ENCODE measurements at regions not wholly inside any gene's neighbourhood (a gene's known extent, or its start where the extent isn't known, plus 50 kb on each side); places are given as distances from the start of the nearest gene placed in this dataset.

- H3K27ac ChIP-seq (ENCODE audit: low read length) = no peak overlapping the region
- H3K4me2 ChIP-seq (ENCODE audit: low read depth, low read length) = no peak overlapping the region
- no peak overlapping the region for H2AFZ ChIP-seq (ENCODE audit: low read length)
- H3K9me3 ChIP-seq (replicated peaks; ENCODE audit: insufficient read depth, low read length) = no peaks in the 10 kb centered on the region
- H3K9ac ChIP-seq (ENCODE audit: low read length) = no peak overlapping the region
- H3K27me3 ChIP-seq (replicated peaks; ENCODE audit: insufficient read depth, low read length) = no peaks in the 10 kb centered on the region
- no peak overlapping the region for H3K4me3 ChIP-seq (ENCODE audit: low read length)
- TF ChIP-seq, protein P1, sequence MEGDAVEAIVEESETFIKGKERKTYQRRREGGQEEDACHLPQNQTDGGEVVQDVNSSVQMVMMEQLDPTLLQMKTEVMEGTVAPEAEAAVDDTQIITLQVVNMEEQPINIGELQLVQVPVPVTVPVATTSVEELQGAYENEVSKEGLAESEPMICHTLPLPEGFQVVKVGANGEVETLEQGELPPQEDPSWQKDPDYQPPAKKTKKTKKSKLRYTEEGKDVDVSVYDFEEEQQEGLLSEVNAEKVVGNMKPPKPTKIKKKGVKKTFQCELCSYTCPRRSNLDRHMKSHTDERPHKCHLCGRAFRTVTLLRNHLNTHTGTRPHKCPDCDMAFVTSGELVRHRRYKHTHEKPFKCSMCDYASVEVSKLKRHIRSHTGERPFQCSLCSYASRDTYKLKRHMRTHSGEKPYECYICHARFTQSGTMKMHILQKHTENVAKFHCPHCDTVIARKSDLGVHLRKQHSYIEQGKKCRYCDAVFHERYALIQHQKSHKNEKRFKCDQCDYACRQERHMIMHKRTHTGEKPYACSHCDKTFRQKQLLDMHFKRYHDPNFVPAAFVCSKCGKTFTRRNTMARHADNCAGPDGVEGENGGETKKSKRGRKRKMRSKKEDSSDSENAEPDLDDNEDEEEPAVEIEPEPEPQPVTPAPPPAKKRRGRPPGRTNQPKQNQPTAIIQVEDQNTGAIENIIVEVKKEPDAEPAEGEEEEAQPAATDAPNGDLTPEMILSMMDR (IDR thresholded peaks at IDR 0.05; ENCODE audit: low read length) = no peak
- no peak for TF ChIP-seq EZH2phosphoT487 (IDR thresholded peaks at IDR 0.05; ENCODE audit: low read length)
- TF ChIP-seq EZH2 (optimal IDR thresholded peaks at IDR 0.05; ENCODE audit: low read depth, low read length) = no peak
- no peak for DNase-seq
- H3K9me2 ChIP-seq (replicated peaks; ENCODE audit: insufficient read depth, low read length) = no peaks in the 10 kb centered on the region
- H4K20me1 ChIP-seq (ENCODE audit: insufficient read depth, low read length) = no peaks in the 10 kb centered on the region
- H3K36me3 ChIP-seq (replicated peaks; ENCODE audit: insufficient read depth, low read length) = no peaks in the 10 kb centered on the region
- H3F3A ChIP-seq (ENCODE audit: insufficient read depth, low read length) = no peaks in the 10 kb centered on the region
- no peaks in the 10 kb centered on the region for H3K79me2 ChIP-seq (ENCODE audit: low read length)
- no peaks in the 10 kb centered on the region for H3K4me1 ChIP-seq (ENCODE audit: low read length)
These were observed 137.2 kb downstream of the NOC3L start for GRCh38 chr10:94225589-94225988.

GRCh38 chr10:94230134-94230785 is 132.5 kb downstream of the NOC3L start:
- Histone ChIP-seq H4K20me1 (ENCODE audit: insufficient read depth, low read length) (no peaks in the 10 kb centered on the region), H3K27me3 (replicated peaks; ENCODE audit: insufficient read depth, low read length) (no peaks in the 10 kb centered on the region), H3K27ac (ENCODE audit: low read length) (no peak overlapping the region), H3K9me3 (replicated peaks; ENCODE audit: insufficient read depth, low read length) (no peaks in the 10 kb centered on the region), H3F3A (ENCODE audit: insufficient read depth, low read length) (no peaks in the 10 kb centered on the region), H2AFZ (ENCODE audit: low read length) (no peak overlapping the region), H3K36me3 (replicated peaks; ENCODE audit: insufficient read depth, low read length) (no peaks in the 10 kb centered on the region), H3K79me2 (ENCODE audit: low read length) (no peaks in the 10 kb centered on the region), H3K4me1 (ENCODE audit: low read length) (no peaks in the 10 kb centered on the region), H3K9ac (ENCODE audit: low read length) (no peak overlapping the region), H3K4me2 (ENCODE audit: low read depth, low read length) (no peak overlapping the region), H3K4me3 (ENCODE audit: low read length) (no peak overlapping the region), H3K9me2 (replicated peaks; ENCODE audit: insufficient read depth, low read length) (no peaks in the 10 kb centered on the region)
- DNase-seq = no peak
- TF ChIP-seq EZH2phosphoT487 (IDR thresholded peaks at IDR 0.05; ENCODE audit: low read length) (no peak), EZH2 (optimal IDR thresholded peaks at IDR 0.05; ENCODE audit: low read depth, low read length) (no peak)
- TF ChIP-seq, protein P1 (IDR thresholded peaks at IDR 0.05; ENCODE audit: low read length) = no peak

DNA sequence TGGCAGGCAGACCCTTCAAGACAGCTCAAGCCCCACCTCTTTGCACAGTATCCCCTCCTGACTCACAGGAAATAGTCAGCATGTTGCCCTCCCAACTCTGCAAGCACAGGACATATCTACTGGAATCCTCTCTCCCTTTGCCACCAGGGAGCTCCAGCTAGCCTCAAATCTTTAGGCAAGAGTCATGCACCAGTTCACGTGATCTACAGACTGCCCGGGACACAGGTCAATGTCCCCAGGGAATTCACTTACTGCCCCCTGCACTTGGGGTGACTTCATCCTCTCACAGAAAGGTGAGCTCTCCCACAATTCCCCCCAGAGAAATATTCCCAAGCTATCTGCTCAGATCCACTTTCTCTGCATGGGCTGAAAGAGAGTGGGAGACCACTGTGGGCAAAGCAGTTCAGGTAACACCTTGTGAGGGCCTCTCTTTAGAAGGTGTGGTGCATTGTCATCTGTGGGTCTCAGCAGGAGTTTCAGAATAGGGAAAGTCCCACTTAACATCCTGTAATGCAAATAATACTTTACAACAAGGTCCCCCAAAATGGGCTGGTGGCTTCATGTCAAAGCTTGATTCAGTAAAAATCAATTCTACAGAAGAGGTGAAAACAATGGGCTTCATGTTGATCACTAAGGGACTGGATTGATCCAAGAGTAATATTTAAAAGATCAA is 129.9 kb downstream of the NOC3L start:
- H3K9me3 ChIP-seq (replicated peaks; ENCODE audit: insufficient read depth, low read length) = no peaks in the 10 kb centered on the region
- H3K4me1 ChIP-seq (ENCODE audit: low read length) = no peaks in the 10 kb centered on the region
- H3K9ac ChIP-seq (ENCODE audit: low read length) = no peak overlapping the region
- H3K79me2 ChIP-seq (ENCODE audit: low read length) = no peaks in the 10 kb centered on the region
- H3K27ac ChIP-seq (ENCODE audit: low read length) = no peak overlapping the region
- H3K4me2 ChIP-seq (ENCODE audit: low read depth, low read length) = no peak overlapping the region
- H3K9me2 ChIP-seq (replicated peaks; ENCODE audit: insufficient read depth, low read length) = no peaks in the 10 kb centered on the region
- no peaks in the 10 kb centered on the region for H3F3A ChIP-seq (ENCODE audit: insufficient read depth, low read length)
- no peak overlapping the region for H3K4me3 ChIP-seq (ENCODE audit: low read length)
- no peaks in the 10 kb centered on the region for H3K27me3 ChIP-seq (replicated peaks; ENCODE audit: insufficient read depth, low read length)
- H4K20me1 ChIP-seq (ENCODE audit: insufficient read depth, low read length) = no peaks in the 10 kb centered on the region
- DNase-seq = no peak
- TF ChIP-seq, protein P1 (IDR thresholded peaks at IDR 0.05; ENCODE audit: low read length) = no peak
- TF ChIP-seq EZH2phosphoT487 (IDR thresholded peaks at IDR 0.05; ENCODE audit: low read length) = no peak
- no peak for TF ChIP-seq EZH2 (optimal IDR thresholded peaks at IDR 0.05; ENCODE audit: low read depth, low read length)
- H3K36me3 ChIP-seq (replicated peaks; ENCODE audit: insufficient read depth, low read length) = no peaks in the 10 kb centered on the region
- no peak overlapping the region for H2AFZ ChIP-seq (ENCODE audit: low read length)
